ENCODE measurements at regions not wholly inside any gene's neighbourhood (a gene's known extent, or its start where the extent isn't known, plus 50 kb on each side); places are given as distances from the start of the nearest gene placed in this dataset.

GRCh38 chr4:181957088-181957487 is 286.1 kb upstream of the TENM3 start:
- DNase-seq (ENCODE audit: low spot score), result peak; percentile 45

GRCh38 chr4:181958446-181958845 is 284.8 kb upstream of the TENM3 start:
- DNase-seq (ENCODE audit: low spot score), result no peak

GRCh38 chr4:181959121-181959520 is 284.1 kb upstream of the TENM3 start:
- peak; percentile 47 for DNase-seq (ENCODE audit: low spot score)

GRCh38 chr4:181960384-181960783 is 282.8 kb upstream of the TENM3 start:
- DNase-seq (ENCODE audit: low spot score), result no peak

- no peak for DNase-seq (ENCODE audit: low spot score)
Measured at GRCh38 chr4:181962321-181962720, 280.9 kb upstream of the TENM3 start.

GRCh38 chr4:181964731-181965130 is 278.5 kb upstream of the TENM3 start:
- no peak for DNase-seq (ENCODE audit: low spot score)

- DNase-seq (ENCODE audit: low spot score), result peak; percentile 29
Measured at GRCh38 chr4:181966104-181966551, 277.1 kb upstream of the TENM3 start.

- no peak for DNase-seq (ENCODE audit: low spot score)
Measured at GRCh38 chr4:181967401-181967800, 275.8 kb upstream of the TENM3 start.

- DNase-seq (ENCODE audit: low spot score), result peak; percentile 24
Measured at GRCh38 chr4:181968371-181968770, 274.8 kb upstream of the TENM3 start.

GRCh38 chr4:181969151-181969550 is 274.1 kb upstream of the TENM3 start:
- DNase-seq (ENCODE audit: low spot score), result no peak

GRCh38 chr4:181970366-181970765 is 272.8 kb upstream of the TENM3 start:
- no peak for DNase-seq (ENCODE audit: low spot score)

- DNase-seq (ENCODE audit: low spot score), result no peak
Measured at GRCh38 chr4:181971411-181971810, 271.8 kb upstream of the TENM3 start.

GRCh38 chr4:181971973-181972372 is 271.2 kb upstream of the TENM3 start:
- DNase-seq (ENCODE audit: low spot score), result peak; percentile 29

- DNase-seq (ENCODE audit: low spot score), result no peak
Measured at GRCh38 chr4:181976764-181977163, 266.4 kb upstream of the TENM3 start.

- DNase-seq (ENCODE audit: low spot score), result no peak
Measured at GRCh38 chr4:181982437-181982836, 260.8 kb upstream of the TENM3 start.

- no peak for DNase-seq (ENCODE audit: low spot score)
Measured at GRCh38 chr4:181982856-181983255, 260.3 kb upstream of the TENM3 start.

GRCh38 chr4:181987392-181987791 is 255.8 kb upstream of the TENM3 start:
- DNase-seq (ENCODE audit: low spot score), result no peak

GRCh38 chr4:181989071-181989470 is 254.1 kb upstream of the TENM3 start:
- no peak for DNase-seq (ENCODE audit: low spot score)

GRCh38 chr4:181991369-181992108 is 251.7 kb upstream of the TENM3 start:
- DNase-seq (ENCODE audit: low spot score), result no peak

- DNase-seq (ENCODE audit: low spot score), result no peak
Measured at GRCh38 chr4:181998398-181999295, 244.6 kb upstream of the TENM3 start.

- no peak for DNase-seq (ENCODE audit: low spot score)
Measured at GRCh38 chr4:182000077-182000476, 243.1 kb upstream of the TENM3 start.

GRCh38 chr4:182010876-182011275 is 232.3 kb upstream of the TENM3 start:
- peak; percentile 19 for DNase-seq (ENCODE audit: low spot score)

GRCh38 chr4:182014164-182014563 is 229.0 kb upstream of the TENM3 start:
- no peak for DNase-seq (ENCODE audit: low spot score)
